ENCODE measurements at regions not wholly inside any gene's neighbourhood (a gene's known extent, or its start where the extent isn't known, plus 50 kb on each side); places are given as distances from the start of the nearest gene placed in this dataset.

- no peak for TF ChIP-seq RFX5 (IDR thresholded peaks at IDR 0.05; ENCODE audit: low read depth, low read length)
- no peak for TF ChIP-seq FOS (IDR thresholded peaks at IDR 0.05; ENCODE audit: low read depth, low read length)
- no peak for TF ChIP-seq RAD21 (IDR thresholded peaks at IDR 0.05; ENCODE audit: low read length)
- TF ChIP-seq USF2 (IDR thresholded peaks at IDR 0.05; ENCODE audit: low read depth, low read length), result no peak
Measured at GRCh38 chr16:66265556-66266141, 100.8 kb upstream of the CDH5 start (continued).

- Histone ChIP-seq H3K9me1 (ENCODE audit: insufficient read depth, low read length) (peaks cover 21% of the 10 kb centered on the region), H3K9me3 (ENCODE audit: control insufficient read depth, insufficient read depth, low read length) (no peaks in the 10 kb centered on the region), H4K5ac (ENCODE audit: low read depth, low read length) (peak overlapping the region; percentile 0; the same call in 1 of the 2 replicates), H2AFZ (replicated peaks; ENCODE audit: low read length, poor library complexity) (peak overlapping the region; percentile 13), H2AK9ac (replicated peaks; ENCODE audit: low read depth, low read length, poor library complexity) (peak overlapping the region; percentile 23), H3K79me1 (ENCODE audit: low read depth in 1 of 2, low read length in 2 of 2) (no peaks in the 10 kb centered on the region), H3K14ac (replicated peaks; ENCODE audit: low read depth, low read length) (0 out of 2 replicates have a peak overlapping the region, but pooled peaks have one; percentile 16), H3K18ac (ENCODE audit: low read depth, low read length) (peak overlapping the region; percentile 24; the same call in 1 of the 2 replicates), H2BK20ac (ENCODE audit: low read depth, low read length) (peak overlapping the region; percentile 92), H3K4me2 (ENCODE audit: low read depth, low read length) (no peak overlapping the region), H3K23ac (ENCODE audit: low read depth, low read length) (no peak overlapping the region), H3K4ac (ENCODE audit: low read depth, low read length) (peak overlapping the region; percentile 68), H3K4me3 (ENCODE audit: insufficient read depth, low read depth, low read length) (no peak overlapping the region), H4K20me1 (ENCODE audit: insufficient read depth, low read length) (no peaks in the 10 kb centered on the region), H2BK15ac (ENCODE audit: low read depth, low read length) (peak overlapping the region; percentile 89; the same call in 1 of the 3 replicates), H2BK5ac (ENCODE audit: low read depth, low read length, poor library complexity, severe bottlenecking) (no peak overlapping the region), H2BK120ac (ENCODE audit: low read depth, low read length) (peak overlapping the region; percentile 98), H3K27ac (ENCODE audit: insufficient read depth, low read length) (no peak overlapping the region), H3K56ac (ENCODE audit: extremely low read depth, insufficient read depth, low read length) (no peak overlapping the region), H4K8ac (ENCODE audit: low read depth in 2 of 2, low read length in 2 of 2) (peak overlapping the region in 1 of 2 experiments; percentile 65; a peak in 1 of 4 replicates), H3K9ac (ENCODE audit: low read depth, low read length) (no peak overlapping the region), H3K36me3 (ENCODE audit: control insufficient read depth, insufficient read depth, low read length) (no peaks in the 10 kb centered on the region), H3K4me1 (ENCODE audit: control insufficient read depth, insufficient read depth, low read length) (peaks cover 27% of the 10 kb centered on the region), H2AK5ac (ENCODE audit: low read depth, low read length) (peak overlapping the region; percentile 83; the same call in 1 of the 2 replicates), H4K91ac (ENCODE audit: insufficient read depth, low read depth, low read length) (peak overlapping the region; percentile 83), H3K27me3 (ENCODE audit: control insufficient read depth, insufficient read depth, low read length) (no peaks in the 10 kb centered on the region)
- intact Hi-C loops (cut with micrococcal nuclease), result loop anchor here (5.0 kb wide), 4 partner anchors 73 to 1083 kb away; no protein-coding TSS in a partner anchor
- no TSS peak for BruUV-seq (replicated peaks)
- in situ Hi-C loops (cut with MboI; ENCODE audit: low sequenced_read_pairs), result no loop called here
- WGBS, 2 experiments (ENCODE audit: extremely low coverage in 2 of 2, insufficient read length in 1 of 2), result 60% methylated on average over 1 of the region's 3 CpGs; no CpG with 5 or more reads in 1 of the 2 experiments
- POLR2A ChIA-PET (ENCODE audit: unreplicated experiment), result no interaction called here
- ATAC-seq (ENCODE audit: low read depth), result no peak
- dilution Hi-C loops (cut with HindIII; ENCODE audit: low sequenced_read_pairs, unreplicated experiment), result no loop called here
- CTCF ChIA-PET, result no interaction called here
- no peak for TF ChIP-seq SMC3 (IDR thresholded peaks at IDR 0.05; ENCODE audit: low read depth, low read length)
- no peak for TF ChIP-seq ELK1 (IDR thresholded peaks at IDR 0.05; ENCODE audit: borderline replicate concordance, low read depth, low read length)
- no peak for DNase-seq
Measured at GRCh38 chr16:66265048-66265415, 101.5 kb upstream of the CDH5 start.
